GM18517 (cell line): ENCODE measurements at regions not wholly inside any gene's neighbourhood (a gene's known extent, or its start where the extent isn't known, plus 50 kb on each side); places are given as distances from the start of the nearest gene placed in this dataset.

Source experiments
- ATAC-seq: cut with Tn5 transposase; IDR thresholded peaks from one replicate; pipeline ENCODE4 v1.9.1; 2021; ENCODE audit warnings: mild to moderate bottlenecking, moderate library complexity; ENCODE audit not compliant: unreplicated experiment

DNA sequence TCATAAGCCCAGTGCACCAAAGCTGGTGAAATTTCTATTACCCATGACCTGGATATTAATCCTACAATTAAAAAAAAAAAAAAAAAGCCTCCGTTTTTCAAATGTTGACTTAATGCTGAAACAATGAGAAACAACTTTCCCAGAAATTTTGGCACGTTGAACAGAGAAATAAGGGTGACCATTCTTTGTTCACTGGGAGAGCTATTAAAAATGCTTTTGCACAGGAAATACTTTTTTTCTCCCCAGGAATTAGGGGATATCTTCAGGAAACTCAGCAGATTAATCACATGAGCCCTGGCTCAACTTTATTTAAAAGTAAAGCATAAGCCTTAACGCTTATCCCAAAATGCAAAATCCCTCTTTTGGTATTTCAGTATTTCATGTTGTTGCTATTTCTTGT lies 54.8 kb upstream of the FLRT2 start:
- no peak for ATAC-seq

DNA sequence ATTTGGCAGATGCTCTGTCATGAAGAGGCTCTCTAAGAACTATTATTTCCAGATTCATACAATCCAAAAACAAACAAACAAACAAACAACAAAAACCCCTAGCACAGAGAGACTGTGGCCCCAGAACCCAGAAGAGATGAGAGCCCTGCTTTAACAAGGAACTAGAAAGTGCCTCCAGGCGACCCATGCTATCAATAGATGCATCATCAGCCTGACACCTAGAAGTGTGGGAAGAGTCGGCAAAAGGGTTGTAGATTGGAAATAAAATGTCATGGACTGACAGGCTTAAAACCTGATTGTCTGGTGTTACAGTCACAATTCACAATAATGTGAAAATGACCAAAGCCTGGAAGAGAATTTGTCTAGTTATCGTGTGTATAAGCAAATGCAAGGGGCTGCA lies 50.6 kb upstream of the FLRT2 start:
- no peak for ATAC-seq

DNA sequence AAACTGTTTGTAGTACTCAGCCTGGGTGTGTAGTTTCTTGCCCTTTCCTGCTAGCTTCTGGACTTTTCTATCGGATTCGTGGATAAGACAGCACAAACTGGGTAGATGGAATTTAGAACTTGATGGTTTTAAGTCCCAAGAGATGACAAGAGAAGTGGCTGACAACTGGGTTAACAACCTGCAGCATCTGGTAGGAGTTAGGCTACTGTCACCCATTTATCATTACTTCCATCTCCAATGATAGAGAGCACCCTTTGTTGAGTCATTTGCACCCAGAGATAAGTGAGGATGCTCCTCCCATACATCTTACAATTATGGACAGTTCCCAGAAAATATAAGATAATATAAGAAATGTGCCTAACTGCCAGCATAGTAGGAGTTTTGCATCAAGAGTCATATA lies 50.2 kb upstream of the FLRT2 start:
- no peak for ATAC-seq
